Endothelial cell of umbilical vein (primary cell): ENCODE measurements at regions not wholly inside any gene's neighbourhood (a gene's known extent, or its start where the extent isn't known, plus 50 kb on each side); places are given as distances from the start of the nearest gene placed in this dataset.

Source experiments
- EZH2 ChIP-seq: IDR thresholded peaks from 2 replicates; pipeline ENCODE4 v1.6.1; 2012; ENCODE audit warnings: borderline replicate concordance, low read depth, mild to moderate bottlenecking, moderate library complexity, low read length, inconsistent platforms; ENCODE audit not compliant: severe bottlenecking
- POLR2AphosphoS5 ChIP-seq: IDR thresholded peaks from 2 replicates; pipeline ENCODE4 v1.6.1; 2012; ENCODE audit warnings: low read depth, mild to moderate bottlenecking, control low read depth, low read length, moderate library complexity; ENCODE audit not compliant: insufficient read depth

- no peak for TF ChIP-seq POLR2AphosphoS5
- no peak for TF ChIP-seq EZH2
These were observed 257.2 kb downstream of the PLPP3 start for GRCh38 chr1:56322211-56322610.
